ENCODE measurements at regions not wholly inside any gene's neighbourhood (a gene's known extent, or its start where the extent isn't known, plus 50 kb on each side); places are given as distances from the start of the nearest gene placed in this dataset.

- TF ChIP-seq TAF1 (IDR thresholded peaks at IDR 0.05; ENCODE audit: low read depth), result no peak
- no peak for TF ChIP-seq REST (IDR thresholded peaks at IDR 0.05; ENCODE audit: low read depth)
- no peak for TF ChIP-seq EP300 (IDR thresholded peaks at IDR 0.05; ENCODE audit: borderline replicate concordance)
- TF ChIP-seq ZBTB7A (IDR thresholded peaks at IDR 0.05; ENCODE audit: low read depth), result no peak
- TF ChIP-seq USF1 (IDR thresholded peaks at IDR 0.05), result no peak
- no peak for TF ChIP-seq EGR1 (IDR thresholded peaks at IDR 0.05)
- no peak for TF ChIP-seq FOXM1 (IDR thresholded peaks at IDR 0.05; ENCODE audit: borderline replicate concordance, low read depth)
- TF ChIP-seq RAD21 (IDR thresholded peaks at IDR 0.05; ENCODE audit: low read depth), result no peak
Measured at GRCh38 chr5:73233053-73233460, 60.1 kb downstream of the TMEM174 start.

- no peak for TF ChIP-seq CREB1 (IDR thresholded peaks at IDR 0.05; ENCODE audit: low read depth)
- TF ChIP-seq YY1 (IDR thresholded peaks at IDR 0.05; ENCODE audit: low read depth), result no peak
- no peak for TF ChIP-seq TAF1 (IDR thresholded peaks at IDR 0.05; ENCODE audit: low read depth)
Measured at GRCh38 chr5:73232266-73233041, 59.5 kb downstream of the TMEM174 start.

- no peak for TF ChIP-seq MAX (IDR thresholded peaks at IDR 0.05)
- no peak for TF ChIP-seq TAF1 (IDR thresholded peaks at IDR 0.05; ENCODE audit: low read depth)
- TF ChIP-seq YY1 (IDR thresholded peaks at IDR 0.05; ENCODE audit: low read depth), result no peak
- no peak for TF ChIP-seq USF1 (IDR thresholded peaks at IDR 0.05)
- no peak for TF ChIP-seq NFIC (IDR thresholded peaks at IDR 0.05)
- no peak for TF ChIP-seq CREB1 (IDR thresholded peaks at IDR 0.05; ENCODE audit: low read depth)
- TF ChIP-seq RAD21 (IDR thresholded peaks at IDR 0.05; ENCODE audit: low read depth), result no peak
- TF ChIP-seq REST (IDR thresholded peaks at IDR 0.05; ENCODE audit: low read depth), result no peak
- no peak for TF ChIP-seq FOXM1 (IDR thresholded peaks at IDR 0.05; ENCODE audit: borderline replicate concordance, low read depth)
- no peak for TF ChIP-seq EGR1 (IDR thresholded peaks at IDR 0.05)
- TF ChIP-seq TEAD4 (IDR thresholded peaks at IDR 0.05), result no peak
Measured at GRCh38 chr5:73231246-73231778, 58.3 kb downstream of the TMEM174 start.

- TF ChIP-seq CEBPB (IDR thresholded peaks at IDR 0.05), result no peak
Measured at GRCh38 chr5:73230264-73231245, 57.6 kb downstream of the TMEM174 start.

- TF ChIP-seq EP300 (IDR thresholded peaks at IDR 0.05; ENCODE audit: borderline replicate concordance) (0 out of 2 replicates have a peak, but pooled peaks have one; percentile 31), REST (IDR thresholded peaks at IDR 0.05; ENCODE audit: low read depth) (no peak), EGR1 (IDR thresholded peaks at IDR 0.05) (no peak), ZBTB7A (IDR thresholded peaks at IDR 0.05; ENCODE audit: low read depth) (no peak), USF1 (IDR thresholded peaks at IDR 0.05) (no peak), FOXM1 (IDR thresholded peaks at IDR 0.05; ENCODE audit: borderline replicate concordance, low read depth) (peak; percentile 19; the same call in 1 of the 2 replicates), TAF1 (IDR thresholded peaks at IDR 0.05; ENCODE audit: low read depth) (no peak), TCF12 (IDR thresholded peaks at IDR 0.05; ENCODE audit: low read depth) (no peak), CEBPB (IDR thresholded peaks at IDR 0.05) (no peak), RAD21 (IDR thresholded peaks at IDR 0.05; ENCODE audit: low read depth) (no peak), TEAD4 (IDR thresholded peaks at IDR 0.05) (peak; percentile 73), NFIC (IDR thresholded peaks at IDR 0.05) (peak; percentile 61), CREB1 (IDR thresholded peaks at IDR 0.05; ENCODE audit: low read depth) (no peak), YY1 (IDR thresholded peaks at IDR 0.05; ENCODE audit: low read depth) (no peak), MAX (IDR thresholded peaks at IDR 0.05) (no peak)
Measured at GRCh38 chr5:73229271-73229670, 56.3 kb downstream of the TMEM174 start.

All from Ishikawa (cell line).